HG02938 (cell line): ENCODE measurements at regions not wholly inside any gene's neighbourhood (a gene's known extent, or its start where the extent isn't known, plus 50 kb on each side); places are given as distances from the start of the nearest gene placed in this dataset.

Experiments used
- ATAC-seq: cut with Tn5 transposase; IDR thresholded peaks from one replicate; pipeline ENCODE4 v1.9.1; 2021; ENCODE audit warnings: mild to moderate bottlenecking, moderate library complexity; ENCODE audit not compliant: unreplicated experiment

DNA sequence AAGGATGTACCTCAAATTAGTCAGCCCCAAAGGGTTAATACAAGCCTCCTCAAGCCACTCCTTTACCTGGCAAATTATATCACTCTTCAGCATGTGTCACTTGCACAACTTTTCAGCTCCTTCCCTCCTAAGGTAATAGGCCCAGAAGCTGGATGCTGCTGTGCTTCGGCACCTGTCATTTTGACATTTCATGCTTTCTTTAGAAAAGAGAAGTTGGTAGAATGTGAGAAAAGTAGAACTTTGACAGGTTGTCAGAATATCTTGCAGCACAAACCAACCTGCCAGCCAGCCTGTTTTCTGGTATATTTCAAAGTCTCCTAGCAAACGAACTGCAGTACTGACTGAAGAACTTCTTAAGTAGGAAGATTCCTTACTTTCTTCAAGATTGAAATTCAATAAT is 2136.9 kb downstream of the MAT2B start:
- ATAC-seq, result no peak

DNA sequence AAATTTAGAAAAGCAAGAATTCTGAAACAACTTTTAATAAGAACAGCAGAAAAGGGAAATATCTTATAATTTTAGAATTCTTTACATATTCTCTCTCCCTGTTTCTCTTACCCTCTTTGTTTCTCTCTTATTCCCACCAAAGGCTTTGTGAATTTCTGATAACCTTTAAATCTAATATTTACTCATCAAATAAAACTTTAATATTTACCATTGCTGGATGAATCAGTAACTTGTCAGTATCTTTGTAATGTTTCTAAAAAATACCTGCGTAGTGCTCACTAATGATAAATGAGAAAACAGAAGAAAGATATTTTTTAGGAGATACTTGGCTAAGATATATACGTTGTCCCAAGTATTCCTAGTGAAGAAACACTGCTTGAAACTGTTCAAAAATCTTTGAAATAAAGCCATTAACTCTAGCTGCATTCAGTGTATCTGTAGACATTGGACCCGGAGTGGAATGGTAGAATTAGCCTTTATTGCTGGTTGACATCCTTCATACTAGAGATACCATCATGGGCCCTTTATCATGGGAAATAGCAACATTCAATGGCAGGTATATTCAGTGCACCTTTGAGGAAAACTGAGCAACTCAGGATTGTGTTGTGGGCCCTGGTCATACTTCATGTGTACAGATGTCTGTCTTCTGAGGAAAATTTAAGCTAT is 2160.4 kb downstream of the MAT2B start:
- ATAC-seq, result no peak

DNA sequence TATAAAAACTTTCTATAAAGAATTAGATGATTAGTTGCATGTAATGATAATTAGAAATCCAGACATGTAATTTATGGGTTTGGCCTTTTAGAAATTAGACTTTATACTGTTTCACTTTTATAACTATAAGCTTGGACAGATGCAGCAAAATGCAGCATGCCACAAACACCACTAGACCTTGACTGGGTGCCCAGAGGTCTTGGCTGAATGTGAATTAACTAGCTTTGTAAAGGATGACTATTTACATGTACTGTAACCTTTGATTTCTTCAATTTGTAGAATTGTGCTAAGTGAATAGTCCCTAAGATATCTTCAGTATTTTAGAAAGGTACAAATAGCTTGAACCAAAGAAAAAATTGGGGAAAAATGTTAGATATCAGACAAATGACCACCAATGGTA is 2168.1 kb downstream of the MAT2B start:
- no peak for ATAC-seq

DNA sequence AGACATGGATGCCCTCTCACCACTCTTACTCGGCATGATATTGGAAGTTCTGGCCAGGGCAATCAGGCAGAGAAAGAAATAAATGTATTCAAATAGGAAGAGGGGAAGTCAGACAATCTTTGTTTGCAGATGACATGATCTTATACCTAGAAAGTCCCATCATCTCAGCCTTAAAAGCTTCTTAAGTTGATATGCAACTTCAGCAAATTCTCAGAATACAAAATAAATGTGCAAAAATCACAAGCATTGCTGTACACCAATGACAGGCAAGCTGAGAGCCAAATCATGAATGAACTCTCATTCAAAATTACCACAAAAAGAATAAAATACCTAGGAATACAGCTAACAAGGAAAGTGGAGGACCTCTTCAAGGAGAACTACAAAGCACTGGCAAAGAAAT is 2190.4 kb downstream of the MAT2B start:
- no peak for ATAC-seq

DNA sequence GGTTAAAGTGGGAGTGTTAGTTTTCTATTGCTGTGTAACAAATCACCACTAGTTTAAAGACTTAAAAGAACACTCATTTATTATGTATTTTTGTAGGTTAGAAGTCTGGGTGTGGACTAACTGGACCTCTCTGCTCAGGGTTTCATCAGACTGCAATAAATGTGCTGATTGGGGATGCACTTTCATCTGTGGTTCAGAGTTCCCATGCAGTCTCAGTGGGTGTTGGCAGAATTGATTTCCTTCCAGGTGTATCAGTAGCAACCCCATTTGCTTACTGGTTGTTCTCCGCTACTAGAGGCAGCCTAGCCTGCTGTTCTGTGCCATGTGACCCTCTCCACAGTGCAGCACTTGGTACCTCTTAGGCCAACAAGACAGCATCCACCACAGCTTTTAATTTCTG is 2200.5 kb downstream of the MAT2B start:
- ATAC-seq, result no peak

DNA sequence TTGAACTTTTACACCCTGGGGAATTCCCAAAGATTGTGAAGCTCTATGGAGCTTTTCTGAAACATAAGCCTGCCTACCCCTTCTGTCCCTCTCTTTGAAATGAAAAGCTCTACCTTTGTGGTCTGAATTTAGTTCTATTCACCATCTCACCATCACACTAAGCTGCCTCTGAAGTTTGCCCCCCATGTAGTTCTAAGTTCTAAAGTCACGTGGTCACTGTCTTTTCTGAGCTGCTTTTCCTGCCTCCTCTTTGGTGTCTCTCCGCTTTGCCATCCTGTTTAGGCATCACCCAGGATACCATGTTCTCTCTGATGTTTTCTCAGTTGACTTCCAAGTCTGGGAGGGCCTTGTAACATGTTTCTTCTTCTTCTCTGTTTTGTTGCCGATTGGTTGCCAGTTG is 2206.6 kb downstream of the MAT2B start:
- ATAC-seq, result no peak

DNA sequence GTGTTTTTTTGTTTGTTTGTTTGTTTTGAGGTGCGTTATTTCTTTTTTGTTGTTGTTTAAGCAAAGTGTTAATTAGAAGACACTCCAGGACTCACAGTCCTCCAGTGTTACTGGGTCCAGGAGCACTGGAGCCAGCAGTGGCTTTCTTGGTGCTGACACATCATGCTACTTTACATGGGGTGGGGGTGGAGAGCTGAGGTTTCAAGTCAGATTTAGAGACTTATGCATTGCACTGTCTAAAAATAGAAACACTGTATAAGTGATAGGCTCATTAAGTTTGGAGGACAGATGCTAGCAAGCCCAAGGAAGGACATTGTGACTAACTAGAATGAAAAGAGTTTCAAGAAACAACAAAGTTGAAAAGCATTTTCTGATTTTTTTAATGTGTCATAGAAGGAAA is 2209.2 kb downstream of the MAT2B start:
- ATAC-seq, result no peak

DNA sequence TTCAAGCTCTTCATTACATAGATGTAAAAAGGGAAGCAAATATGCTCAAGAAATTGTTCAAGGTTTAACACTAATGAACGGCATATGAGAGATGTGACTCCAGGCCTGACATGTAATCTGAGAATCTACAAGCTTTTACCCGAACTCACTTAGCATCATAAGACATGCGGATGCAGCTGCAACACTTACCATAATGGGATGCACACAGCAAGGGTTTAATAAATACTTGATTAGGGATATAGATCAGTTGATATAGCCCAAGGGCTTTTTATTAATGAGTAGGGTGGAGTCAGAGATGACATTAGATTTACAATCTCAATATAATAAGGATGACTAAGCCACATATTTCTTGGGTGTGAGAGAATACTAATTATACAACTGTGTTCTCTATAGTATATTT is 2215.5 kb downstream of the MAT2B start:
- ATAC-seq, result no peak

DNA sequence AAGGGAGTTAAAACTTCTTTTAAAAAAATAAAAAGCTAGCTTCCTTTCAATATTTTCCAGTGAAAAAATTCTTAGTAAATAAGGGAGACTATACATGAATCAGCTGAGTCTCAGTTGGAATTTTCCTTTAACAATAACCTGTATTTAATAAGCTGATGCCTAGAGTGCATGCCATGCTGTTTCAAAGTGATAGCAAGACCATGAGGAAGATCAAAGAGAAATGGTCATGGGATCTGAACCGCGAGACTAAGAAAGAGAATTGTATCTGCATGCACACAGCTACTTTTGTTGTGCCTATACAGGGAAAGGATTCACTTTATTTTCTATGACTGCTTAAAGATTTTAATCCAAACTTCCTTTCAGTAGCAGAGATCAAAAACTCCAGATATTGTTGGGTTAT is 2217.0 kb downstream of the MAT2B start:
- ATAC-seq, result no peak

DNA sequence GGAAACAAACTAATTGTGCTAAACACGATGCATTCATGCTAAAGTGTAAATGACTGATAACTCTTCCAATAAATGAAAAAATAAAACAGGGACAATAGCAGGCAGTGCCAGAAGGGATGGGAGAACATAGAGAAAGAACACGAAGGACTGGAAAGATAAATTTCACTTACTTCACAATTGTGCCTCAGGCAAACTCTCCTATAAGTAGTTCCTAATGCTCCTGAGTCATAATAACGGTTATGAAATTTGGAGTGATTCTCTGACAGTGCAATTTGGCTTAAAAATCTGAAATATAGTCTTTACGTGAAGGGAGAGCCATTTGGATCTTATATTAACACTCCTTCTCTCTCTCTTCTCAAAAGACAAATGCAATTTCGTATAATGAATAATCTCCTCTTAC is 2218.5 kb downstream of the MAT2B start:
- no peak for ATAC-seq

DNA sequence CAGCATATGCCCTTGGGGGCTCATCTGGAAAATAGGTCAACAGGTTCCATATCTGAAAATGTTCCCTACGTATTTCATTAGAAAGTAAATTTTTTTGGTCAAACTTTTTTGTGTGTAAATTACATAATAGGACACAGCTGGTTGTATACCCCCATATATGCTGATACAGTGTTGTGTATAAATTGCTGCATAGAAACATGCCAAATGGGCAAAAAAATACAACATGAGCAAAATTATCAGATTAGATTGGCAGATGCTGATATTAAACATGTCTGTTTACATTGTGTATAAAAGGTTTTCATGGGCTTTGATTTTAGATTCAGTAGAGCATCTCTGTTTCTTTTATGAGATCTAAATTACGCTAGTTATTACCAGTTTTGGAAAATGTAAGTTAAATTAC is 2223.0 kb downstream of the MAT2B start:
- ATAC-seq, result no peak

DNA sequence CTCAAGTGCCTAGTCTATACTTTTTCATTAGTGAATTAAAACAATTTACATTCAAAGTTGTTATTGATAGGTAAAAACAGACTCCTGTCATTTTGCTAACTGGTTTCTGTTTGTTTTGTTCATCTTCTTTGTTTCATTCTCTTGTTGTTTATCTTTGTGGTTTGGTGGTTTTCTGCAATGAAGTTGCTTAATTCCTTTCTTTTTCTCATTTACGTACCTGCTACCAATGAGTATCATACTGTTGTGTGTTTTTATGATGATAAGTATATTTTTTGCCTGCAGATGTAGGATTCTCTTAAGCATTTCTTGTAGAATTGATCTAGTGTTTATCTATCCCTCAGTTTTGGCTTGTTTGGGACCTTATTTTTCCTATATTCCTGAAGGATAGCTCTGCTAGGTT is 2230.0 kb downstream of the MAT2B start:
- ATAC-seq, result no peak

DNA sequence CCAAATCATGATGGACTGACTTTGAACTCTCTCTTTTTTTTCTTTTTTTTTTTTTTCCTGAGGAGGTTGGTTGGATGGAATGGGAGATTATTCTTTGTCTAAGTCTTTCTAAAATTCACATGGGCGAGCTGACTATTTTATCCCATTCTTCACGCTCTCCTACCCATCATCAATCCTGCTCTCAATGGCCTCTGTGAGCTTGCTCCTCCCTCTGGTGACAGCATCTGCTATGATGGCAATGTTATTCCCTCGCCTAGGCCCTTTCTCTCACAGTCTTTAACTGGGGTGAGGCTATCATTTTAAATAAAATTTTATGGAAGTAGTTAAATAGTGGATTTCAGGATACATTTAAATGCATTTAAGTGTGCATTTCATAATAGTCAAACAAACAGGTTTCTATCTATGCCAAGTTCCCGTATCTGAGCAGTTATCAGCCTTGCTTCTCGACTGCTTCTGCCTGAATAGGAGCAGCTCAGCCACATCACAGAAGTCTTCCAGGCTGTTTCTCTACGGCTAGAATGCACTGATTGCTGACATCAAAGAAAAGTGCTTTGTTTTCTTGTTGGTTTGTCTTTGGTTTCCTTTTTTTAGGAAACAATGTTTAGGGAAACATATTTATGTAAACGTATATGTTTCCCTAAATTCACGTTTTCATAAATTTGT is 2233.8 kb downstream of the MAT2B start:
- ATAC-seq, result no peak

DNA sequence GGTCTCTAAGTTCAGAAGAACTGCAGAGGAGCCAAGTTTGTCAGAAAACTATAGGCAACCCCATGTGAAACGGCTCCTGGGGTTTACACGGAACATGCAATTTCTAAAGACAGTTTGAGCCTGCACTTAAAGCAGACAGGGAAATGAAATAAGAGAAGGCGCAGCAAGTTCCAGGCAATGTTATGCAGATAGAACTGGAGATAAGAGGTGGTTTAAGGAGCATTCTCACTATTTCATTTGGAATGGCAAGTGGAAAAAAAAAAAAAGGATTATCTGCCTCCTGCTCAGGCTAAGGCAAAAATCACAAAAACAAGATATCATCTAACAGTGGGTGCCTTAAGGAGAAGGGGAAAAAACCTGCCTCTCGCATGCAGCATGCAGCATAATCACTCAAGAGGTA is 2252.4 kb downstream of the MAT2B start:
- no peak for ATAC-seq

DNA sequence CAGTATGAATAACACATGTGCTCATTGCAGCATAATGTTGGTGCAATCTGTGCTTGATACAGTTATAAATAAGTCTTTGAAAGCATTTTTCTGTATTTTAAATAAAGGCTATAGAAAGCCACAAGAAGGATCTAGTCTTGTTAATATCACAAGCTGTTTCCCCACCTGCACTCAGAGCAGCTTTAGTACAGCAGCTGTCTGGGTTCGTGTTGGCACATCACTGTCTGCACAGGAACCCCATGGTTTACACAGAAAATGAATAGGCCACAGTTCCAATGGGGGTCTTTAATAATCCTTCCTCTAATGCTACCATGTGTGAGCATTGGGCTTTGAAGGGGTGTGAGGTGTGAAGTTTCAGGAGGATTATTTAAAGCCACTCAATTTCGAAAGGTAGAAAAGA is 2269.7 kb downstream of the MAT2B start:
- ATAC-seq, result no peak

DNA sequence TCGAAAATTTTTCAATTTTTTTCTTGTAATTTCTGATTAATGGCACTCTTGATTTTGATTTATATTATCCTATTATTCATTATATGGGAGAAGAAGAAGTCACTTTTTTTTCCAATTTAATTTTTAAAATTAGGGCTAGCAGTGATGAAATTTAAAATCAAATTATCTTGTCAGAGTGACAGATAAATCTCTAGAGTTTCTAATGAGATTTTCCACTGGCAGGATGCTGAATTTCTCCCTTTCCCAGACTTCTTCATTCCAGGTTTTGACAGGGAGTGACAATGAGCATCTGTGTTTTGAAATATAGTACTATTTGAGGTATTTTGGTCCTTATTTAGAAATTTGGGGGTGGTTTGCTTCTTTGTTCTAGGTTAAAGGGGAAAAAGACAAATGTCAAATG is 2274.1 kb downstream of the MAT2B start:
- ATAC-seq, result no peak

DNA sequence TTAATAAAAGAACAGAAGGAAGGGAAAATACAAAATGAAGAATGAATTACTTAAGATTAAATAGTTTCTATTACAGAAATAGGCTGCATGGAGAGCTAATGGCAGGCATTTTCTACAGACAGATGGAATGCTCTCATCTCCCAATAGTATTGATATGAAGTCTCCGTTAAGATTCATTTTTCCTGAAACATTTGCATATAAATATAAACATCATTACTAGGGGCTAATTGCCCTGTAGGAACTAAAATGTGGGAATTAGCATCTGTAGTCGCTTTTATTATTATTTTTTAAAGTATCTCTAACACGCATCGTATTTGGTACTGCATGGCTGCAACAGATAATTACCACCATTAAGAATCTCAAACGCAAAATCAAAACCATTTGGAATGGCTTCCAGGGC is 2275.5 kb downstream of the MAT2B start:
- no peak for ATAC-seq

DNA sequence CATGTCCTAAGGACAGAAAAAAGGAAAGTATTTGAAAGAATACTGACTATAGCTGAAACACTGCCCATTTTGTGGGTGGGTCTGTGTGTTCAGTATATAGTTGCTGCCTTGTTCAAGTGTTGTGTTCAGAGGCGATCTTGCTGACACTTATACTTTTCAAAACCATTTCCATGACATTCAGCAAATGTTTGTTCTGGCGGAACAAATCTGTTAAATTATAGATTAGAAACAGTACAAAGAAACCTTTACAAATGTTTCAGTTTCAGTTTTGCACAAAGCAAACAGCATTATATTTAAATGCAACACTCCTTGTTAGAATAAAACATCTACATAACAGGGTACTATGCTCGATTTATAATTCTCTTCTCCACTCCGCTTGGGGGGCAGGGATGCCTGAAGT is 2276.3 kb downstream of the MAT2B start:
- ATAC-seq, result no peak

DNA sequence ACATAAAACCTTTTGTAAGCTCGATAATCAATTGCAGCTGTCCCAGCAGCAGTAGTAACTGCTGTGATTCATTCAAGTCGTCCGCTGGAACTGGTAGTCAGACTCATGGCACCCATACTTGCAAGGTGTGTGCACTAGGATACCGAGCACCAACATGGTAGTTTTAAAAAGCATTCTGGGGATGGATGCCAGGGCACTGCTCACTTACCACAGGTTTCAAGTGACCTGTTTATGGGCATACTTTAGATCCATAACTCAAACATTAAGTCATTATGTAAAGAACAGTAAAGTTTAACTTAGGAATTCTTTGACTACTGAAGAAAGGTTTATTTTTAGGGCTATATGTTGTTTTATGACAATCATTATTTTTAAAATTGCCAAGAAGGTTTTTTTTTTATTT is 2277.6 kb downstream of the MAT2B start:
- no peak for ATAC-seq

DNA sequence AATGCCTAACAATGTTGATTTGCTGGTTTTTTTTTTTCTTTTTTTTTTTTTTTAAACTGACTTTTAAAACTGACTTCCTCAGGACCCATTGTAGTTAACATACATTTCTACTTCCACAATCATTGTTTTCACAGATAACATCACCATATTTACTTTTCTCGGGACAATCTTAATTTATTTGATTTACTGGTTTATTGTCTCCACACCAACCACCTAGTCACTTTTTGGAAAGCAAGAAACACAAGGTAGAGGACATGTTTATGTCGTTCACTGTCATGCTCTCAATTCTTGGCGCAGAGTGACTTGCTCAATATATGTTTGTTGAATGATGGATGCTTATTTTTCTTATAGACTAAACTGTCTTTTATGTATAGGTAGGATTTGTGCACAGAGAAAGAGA is 2280.7 kb downstream of the MAT2B start:
- ATAC-seq, result no peak

DNA sequence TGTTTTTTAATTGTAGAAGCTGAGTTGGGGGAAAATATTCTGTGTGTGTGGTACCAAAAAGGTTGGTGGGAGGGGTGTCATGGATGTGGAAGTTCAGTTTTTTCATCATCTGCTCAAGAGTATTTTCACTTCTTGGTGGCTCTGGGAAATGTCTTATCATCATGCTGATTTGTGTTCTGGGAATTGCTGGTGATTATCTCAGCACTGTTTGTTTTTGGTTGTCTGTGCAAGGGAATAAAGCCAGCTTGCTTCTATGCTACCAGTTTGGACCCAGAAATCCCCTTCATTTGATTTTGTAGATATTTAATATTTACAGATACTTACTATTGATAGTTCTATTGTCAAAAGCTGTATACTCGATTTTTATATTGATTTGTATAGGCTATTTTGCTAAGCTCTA is 2289.7 kb downstream of the MAT2B start:
- no peak for ATAC-seq

DNA sequence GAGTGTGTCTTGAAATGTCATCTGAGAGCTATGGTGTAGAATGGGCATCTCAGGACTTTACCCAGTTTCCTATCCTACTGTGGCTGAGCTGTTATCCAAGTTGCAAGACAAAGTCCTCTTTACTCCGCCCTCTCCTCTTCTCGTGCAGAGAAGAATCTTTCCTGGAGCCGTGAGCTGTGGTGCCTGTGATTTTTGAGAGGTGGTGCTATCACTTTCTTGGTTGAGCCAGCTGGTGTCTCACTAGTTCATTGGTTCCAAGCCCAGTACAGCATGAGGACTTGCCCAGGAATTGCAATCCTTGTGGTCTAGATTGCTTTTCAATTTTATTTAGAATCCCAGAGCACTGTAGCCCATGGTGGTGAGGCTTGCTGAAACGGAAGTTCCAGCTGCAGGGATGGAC is 2300.3 kb downstream of the MAT2B start:
- no peak for ATAC-seq

DNA sequence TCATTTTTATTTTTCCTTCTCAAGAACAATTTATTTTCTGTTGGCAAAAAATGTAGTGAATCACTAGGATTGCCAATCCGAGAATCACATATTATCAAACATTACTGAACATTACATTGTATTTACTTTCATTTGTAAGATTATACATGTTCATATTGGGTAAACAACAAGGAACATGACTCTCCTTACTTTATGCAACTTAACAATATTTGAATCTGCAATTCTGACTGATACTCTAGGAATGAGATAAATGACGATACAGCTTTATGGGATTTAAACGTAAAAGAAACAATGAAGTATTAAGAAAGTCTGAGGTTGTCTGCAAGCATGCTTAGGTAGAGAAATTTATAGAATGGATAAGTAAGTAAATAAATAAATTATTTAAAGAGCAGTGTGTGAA is 2302.9 kb downstream of the MAT2B start:
- ATAC-seq, result no peak
